H1 (cell line): ENCODE measurements at regions not wholly inside any gene's neighbourhood (a gene's known extent, or its start where the extent isn't known, plus 50 kb on each side); places are given as distances from the start of the nearest gene placed in this dataset.

Experiments used
- KDM5A ChIP-seq: fragments of 200-600 bp; IDR thresholded peaks from 2 replicates; pipeline ENCODE4 v1.7.1; 2012; ENCODE audit warnings: mild to moderate bottlenecking, low read length, inconsistent platforms, mixed read lengths
- NRF1 ChIP-seq: IDR thresholded peaks from 2 replicates; pipeline ENCODE4 v1.6.1; 2011; ENCODE audit warnings: mild to moderate bottlenecking, low read depth, low read length, improper control_type of control experiment
- PHF8 ChIP-seq: fragments of 200-600 bp; sonication (generic); conservative IDR thresholded peaks from 2 replicates; pipeline ENCODE4 v1.7.1; 2012; ENCODE audit warnings: low read depth, mild to moderate bottlenecking, inconsistent platforms, low read length, moderate library complexity
- POLR2AphosphoS5 ChIP-seq: IDR thresholded peaks from 2 replicates; pipeline ENCODE4 v1.6.1; 2011; ENCODE audit warnings: low read depth, low read length
- SP1 ChIP-seq: IDR thresholded peaks from 2 replicates; pipeline ENCODE4 v1.6.1; 2011; ENCODE audit warnings: low read depth, low read length
- SP4 ChIP-seq: IDR thresholded peaks from 2 replicates; pipeline ENCODE4 v1.6.1; 2012; ENCODE audit warnings: low read length, inconsistent platforms
- YY1 ChIP-seq: IDR thresholded peaks from 2 replicates; pipeline ENCODE4 v1.6.1; 2011; ENCODE audit warnings: low read depth, mild to moderate bottlenecking, low read length
- TF ChIP-seq, protein P1 (sequence below), 3 experiments: IDR thresholded peaks; 1 replicate in 2 of 3; 2 replicates in 1 of 3; pipeline versions ENCODE4 v1.5.1 to v1.6.1; 2011; ENCODE audit warnings: low read length in 3 of 3, mild to moderate bottlenecking in 3 of 3, inconsistent platforms in 2 of 3, low read depth in 1 of 3, moderate library complexity in 1 of 3; ENCODE audit not compliant: insufficient read depth in 1 of 3; ENCODE audit errors: control extremely low read depth in 1 of 3

DNA sequence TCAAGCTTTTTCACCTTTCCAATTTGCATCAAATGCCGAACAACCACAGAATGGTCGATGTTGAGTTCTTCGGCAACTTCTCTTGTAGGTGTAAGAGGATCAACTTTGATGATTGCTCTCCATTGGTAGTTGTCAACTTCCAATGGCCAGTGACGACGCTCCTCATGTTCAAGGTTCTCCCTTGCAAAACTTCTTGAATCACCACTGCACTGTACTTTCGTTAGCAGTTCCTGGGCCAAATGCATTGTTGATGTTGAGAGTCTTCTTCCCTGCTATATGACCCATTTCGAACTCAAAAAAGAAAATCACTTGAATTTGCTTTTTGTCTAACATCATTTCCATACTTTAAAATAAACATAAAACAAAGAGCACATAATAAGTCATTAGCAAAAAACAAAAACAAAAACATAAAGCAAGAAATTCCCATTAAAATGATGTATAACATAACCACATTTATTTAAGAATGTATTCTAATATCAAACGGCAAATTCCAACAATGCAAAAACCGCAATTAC, 71.2 kb upstream of the AP4E1 start:
- TF ChIP-seq, protein P1, sequence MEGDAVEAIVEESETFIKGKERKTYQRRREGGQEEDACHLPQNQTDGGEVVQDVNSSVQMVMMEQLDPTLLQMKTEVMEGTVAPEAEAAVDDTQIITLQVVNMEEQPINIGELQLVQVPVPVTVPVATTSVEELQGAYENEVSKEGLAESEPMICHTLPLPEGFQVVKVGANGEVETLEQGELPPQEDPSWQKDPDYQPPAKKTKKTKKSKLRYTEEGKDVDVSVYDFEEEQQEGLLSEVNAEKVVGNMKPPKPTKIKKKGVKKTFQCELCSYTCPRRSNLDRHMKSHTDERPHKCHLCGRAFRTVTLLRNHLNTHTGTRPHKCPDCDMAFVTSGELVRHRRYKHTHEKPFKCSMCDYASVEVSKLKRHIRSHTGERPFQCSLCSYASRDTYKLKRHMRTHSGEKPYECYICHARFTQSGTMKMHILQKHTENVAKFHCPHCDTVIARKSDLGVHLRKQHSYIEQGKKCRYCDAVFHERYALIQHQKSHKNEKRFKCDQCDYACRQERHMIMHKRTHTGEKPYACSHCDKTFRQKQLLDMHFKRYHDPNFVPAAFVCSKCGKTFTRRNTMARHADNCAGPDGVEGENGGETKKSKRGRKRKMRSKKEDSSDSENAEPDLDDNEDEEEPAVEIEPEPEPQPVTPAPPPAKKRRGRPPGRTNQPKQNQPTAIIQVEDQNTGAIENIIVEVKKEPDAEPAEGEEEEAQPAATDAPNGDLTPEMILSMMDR (IDR thresholded peaks at IDR 0.05; ENCODE audit: control extremely low read depth in 1 of 3, insufficient read depth in 1 of 3, low read depth in 1 of 3, low read length in 3 of 3), result no peak
- TF ChIP-seq YY1 (no peak), KDM5A (no peak), POLR2AphosphoS5 (no peak), NRF1 (no peak), SP1 (no peak), PHF8 (no peak), SP4 (no peak)
